IPS-NIHi7 (cell line): ENCODE measurements at regions not wholly inside any gene's neighbourhood (a gene's known extent, or its start where the extent isn't known, plus 50 kb on each side); places are given as distances from the start of the nearest gene placed in this dataset.
A peak's percentile ranks its signal among the peaks of the same experiment; 100 is the strongest.

ENCODE experiments used
- DNase-seq: peaks from one replicate; pipeline ENCODE4 v3.0.0; 2012; ENCODE audit warnings: mixed read lengths; ENCODE audit errors: extremely low spot score

DNA sequence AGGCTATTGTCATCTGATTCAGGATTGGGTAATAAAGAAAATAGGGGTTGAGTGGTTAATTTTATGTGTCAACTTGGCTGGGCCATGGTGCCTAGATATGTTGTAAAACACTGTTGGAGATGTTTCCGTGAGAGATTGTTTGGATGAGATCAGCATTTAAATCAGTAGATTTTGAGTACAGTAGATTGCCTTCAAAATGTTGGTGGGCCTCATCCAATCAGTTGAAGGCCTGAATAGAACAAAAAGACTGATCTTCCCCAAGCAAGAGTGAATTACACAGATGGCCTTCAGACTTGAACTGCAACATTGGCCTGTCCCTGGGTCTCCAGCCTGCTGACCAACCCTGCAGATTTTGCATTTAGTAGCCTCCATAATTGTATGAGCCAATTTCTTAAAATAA, 401.3 kb upstream of the KIF2A start:
- no peak for DNase-seq

DNA sequence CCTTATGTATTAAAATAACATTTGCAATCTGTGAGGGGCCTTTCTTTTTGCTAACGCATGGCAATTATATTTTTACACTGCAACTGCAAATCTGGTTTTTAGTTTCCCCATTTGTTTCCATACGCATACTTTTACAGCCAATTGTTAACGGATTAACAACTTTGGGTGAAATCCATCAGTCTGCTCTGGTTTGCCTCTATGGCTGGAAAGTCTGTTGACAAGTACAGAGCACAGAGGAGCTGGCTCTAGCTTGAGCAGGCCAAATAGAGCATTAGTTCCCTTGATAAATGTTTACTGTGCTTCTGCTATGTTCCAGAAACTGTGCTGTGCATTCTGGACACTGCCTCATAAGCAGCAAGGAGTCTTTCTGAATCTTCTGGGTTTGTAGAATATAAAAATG, 400.4 kb upstream of the KIF2A start:
- DNase-seq = no peak

DNA sequence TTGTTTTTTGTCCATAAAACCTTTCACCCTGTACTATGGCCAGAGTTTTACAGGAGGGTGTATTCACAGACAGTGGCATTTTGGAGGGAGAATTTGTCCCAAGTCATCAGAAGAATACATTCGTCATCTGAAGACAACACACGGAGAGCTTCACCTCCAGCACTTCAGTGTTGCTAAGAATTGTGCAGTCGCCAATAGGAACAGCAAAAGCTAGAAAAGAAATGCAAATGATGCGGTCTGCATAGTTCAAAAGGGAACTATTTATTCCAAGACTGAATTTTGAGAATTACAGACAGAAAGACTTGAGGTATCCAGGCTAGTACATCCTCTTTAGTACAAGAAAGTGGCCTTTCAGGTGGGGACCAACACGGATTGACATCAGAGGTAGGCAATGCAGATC, 399.2 kb upstream of the KIF2A start:
- no peak for DNase-seq

DNA sequence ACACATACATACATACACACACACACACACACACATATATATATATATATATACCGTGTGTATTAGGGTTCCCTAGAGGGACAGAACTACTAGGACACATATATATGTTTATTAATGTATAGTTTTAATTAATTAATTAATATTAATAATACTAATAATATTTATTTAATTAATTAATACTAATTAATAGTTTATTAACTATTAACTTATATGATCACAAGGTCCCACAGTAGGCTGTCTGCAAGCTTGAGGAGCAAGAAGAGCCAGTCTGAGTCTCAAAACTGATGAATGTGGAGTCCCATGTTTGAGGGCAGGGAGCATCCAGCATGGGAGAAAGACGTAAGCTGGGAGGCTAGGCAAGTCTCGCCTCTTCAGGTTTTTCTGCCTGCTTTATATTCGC, 398.0 kb upstream of the KIF2A start:
- DNase-seq = no peak

DNA sequence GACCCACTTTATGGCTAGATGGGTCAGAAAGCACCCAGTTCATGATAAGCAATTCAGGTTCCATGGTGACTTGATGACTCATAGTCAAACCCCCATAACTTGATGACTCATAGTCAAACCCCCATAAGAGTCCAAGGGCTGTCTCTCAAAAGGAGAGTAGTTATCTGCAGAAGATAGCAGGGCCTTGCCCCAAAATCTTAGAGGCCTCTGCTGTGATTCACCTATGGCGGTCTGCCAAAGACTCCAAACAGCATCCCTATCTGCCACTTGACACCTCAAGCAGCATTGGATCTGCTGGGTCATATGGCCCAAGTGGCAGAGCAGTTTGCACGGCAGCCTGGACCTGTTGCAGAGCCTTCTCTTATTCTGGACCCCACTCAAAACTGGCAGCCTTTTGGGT, 395.2 kb upstream of the KIF2A start:
- no peak for DNase-seq

DNA sequence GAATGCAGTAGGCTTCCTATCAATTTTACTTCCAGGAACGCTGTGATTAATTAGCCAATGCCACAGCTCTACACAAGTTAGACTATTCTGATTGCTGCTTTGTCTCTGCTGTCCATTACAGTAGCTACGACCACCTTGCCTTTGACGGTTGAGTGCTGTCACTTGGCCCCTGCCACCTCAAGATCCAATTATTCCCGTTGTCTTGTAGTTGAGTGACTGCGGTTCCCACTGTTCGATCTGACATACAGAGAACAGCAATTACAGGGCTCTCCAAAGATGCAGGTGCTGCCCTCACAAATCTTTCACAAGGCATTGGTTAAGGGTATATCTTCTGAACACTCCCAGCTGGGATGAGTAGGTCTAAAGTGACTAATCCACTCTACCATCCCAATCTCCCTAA, 393.4 kb upstream of the KIF2A start:
- DNase-seq = no peak

DNA sequence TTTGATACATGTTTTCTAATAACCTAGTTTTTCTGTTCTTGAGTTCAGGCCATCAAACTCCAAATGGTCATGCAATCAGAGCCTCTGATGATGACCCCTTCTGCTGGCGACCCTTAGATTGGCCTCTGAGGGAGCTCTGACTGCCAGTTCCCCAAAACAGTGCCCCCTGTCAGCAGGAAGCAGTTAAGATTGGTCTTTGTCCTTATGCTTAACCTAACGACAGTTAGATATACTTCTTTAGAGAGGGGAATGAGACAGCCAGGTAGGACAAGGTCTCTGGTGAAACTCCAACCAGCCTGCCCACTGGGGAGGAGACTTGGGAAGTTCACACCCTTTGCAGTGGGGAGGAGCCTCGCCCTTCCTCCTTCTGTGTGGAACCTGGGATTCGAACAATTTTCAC, 390.4 kb upstream of the KIF2A start:
- DNase-seq = no peak

DNA sequence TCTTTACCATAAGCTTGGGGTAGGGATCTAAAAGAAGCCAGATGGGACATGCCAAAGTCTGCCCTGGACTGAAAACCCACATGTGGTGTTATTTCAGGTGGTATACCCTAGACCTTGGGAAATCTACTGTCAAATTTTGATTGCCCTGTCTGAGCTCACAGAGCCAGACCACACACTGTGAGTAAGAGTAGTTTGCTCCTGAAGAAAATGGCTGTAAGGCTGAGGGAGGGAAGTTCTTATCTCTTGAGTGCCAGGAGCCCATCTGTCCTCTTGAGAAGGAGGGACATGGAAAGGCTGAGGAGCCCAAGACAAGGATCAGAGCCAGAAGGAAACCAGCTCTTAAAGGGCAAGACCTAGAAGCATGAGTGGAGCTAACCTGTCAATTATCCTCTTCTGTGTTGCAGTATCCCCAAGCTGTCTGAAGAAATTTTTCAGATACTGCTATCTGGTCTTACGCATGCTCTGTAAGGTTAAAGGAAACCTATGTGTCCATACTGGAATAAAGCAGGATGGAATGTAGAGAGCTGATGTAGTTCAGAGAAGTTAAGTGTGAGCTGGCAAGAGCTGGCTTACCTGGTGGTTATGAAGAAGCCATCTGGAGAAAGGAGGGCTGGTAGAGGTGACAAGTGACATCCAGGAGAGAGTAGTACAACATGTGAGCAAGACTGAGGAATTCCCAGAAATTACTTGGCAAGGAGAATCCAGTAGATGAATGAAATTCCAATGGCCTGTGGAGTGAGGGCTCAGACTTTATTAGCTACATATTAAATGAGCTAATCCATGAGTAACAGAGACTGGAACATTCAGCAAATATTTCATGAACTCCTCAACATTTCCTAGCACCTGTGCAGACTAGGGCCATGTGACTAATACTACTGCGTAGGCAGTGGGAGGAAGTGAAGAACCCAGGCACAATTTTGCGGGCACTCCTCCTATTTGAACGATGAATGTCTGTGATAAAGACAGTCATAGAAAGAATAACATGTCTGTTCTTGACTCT, 389.1 kb upstream of the KIF2A start:
- no peak for DNase-seq

DNA sequence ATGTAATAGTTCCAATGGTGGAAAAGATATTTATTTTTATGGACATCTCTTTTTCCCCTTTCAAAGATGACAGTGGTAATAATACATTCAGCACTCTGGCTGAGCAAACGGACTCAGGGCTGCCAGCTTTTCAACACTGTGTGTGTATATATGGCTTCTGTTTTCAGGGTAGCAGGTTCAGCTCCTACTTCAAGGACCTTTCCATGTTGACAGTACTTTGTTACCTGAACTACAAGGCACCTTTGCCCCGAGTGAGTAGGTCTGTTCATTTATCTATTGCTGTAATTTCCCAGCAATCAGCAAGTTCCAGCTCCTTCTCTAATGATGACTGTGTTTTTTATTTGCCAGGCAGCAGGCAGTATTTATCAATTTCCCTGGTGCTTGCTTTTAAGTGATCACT, 387.4 kb upstream of the KIF2A start:
- DNase-seq = no peak

DNA sequence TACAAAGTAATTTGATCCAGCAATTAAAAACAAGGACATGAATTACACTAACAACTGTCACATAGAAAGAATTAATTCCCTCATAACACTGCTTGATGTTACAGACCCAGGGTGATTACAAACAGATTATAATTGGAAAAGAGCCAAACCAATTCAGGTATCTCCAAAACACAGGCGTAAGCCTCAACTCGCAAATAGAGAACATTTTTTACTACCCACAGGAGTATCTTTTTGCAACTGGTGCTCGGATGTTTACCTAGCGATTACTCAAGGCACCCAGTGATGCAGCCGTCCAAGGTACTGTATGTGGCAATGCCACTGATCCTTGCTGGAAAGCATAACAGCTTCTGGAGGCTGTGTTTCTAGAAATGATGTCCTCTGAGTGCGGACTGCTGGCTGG, 386.1 kb upstream of the KIF2A start:
- DNase-seq = no peak

DNA sequence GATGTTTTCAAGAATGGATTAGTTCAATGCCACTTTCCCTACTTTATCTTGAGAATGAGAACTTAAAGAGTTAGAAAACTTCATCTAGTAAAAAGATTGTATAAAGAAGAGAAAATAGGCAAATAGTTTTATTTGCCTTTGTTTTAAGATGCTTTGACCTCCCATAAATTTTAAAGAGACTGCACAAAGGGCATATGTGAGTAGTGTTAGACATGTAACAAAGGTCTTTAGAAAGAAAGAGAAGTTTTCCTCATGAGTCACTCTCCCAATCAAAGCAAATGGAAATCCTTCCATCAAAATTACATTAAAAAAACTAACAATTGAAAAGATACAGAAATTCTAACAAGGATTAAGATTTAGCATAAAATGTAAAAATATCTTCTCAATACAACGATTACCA, 381.8 kb upstream of the KIF2A start:
- no peak for DNase-seq

DNA sequence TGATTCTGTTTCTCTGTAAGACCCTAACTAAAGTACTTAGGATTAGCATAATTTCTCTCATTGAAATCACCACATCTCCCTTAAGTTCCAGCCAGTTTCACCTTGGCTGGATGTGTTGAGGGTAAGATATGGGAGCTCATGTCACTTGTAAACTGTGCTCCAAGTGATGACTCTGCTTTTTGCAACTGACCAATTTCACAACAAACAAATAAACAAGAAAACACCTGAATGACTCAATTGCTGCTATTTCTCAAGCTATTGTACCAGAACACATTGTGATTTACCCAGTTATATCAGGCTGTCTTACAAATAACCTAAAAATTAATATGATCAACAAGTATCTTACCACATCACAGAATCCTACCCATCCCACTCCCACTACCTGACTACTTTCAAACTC, 379.1 kb upstream of the KIF2A start:
- no peak for DNase-seq

DNA sequence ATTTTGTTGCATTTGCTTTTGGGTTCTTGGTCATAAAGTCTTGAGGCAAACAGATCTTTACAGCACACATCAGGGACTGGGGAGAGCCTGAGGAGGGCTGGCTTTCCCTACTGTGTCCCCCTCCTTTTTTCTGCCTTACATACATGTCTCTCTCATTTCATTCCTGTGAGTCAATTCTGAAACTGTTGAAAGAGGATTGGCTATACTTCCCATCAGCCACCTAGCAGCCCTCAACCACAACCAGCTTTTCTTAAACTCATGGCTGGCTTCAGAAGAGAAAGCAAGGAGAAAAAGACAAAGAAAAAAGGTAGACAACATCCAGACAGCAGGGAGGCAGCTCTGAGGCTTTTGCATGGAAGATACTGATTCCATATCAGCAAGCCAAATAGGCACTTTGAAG, 374.8 kb upstream of the KIF2A start:
- no peak for DNase-seq

DNA sequence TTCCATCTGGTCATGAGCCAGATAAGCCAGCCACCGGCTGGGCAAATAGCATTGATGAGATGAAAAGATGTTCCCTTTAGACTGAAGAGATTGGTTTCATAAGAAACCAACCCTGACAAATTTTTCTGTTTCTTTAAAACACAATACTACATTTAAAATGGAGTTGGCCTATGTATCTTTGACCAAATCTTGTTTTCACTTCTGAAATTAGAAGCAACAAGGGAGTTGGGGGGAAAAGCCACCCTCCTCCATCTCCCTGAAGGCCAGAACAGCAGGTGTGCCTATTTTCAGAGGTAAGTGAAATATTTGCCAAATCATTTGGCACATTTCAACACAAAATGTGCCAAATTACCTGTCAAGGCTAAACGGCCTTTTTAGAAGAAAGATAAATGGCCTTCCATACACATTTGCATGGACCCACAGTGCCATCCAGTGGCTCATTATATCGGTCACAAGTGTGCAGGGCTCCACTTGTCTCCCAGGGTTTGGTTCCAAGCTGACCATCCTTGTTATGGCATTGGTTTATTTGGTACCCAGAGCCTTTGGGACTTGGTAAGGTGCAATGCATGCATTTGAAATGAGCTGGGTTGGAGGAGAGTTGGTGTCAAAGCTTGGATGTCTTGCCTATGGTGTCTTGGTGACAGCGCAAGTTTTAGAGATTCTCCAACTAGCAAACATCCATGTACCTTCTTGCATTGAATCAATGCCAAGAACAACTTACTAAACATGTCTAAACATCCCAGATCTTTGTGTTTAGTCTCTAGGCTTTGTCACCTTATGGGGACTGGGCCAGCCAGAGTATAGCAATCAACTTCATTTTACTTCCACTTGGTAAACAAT, 372.0 kb upstream of the KIF2A start:
- DNase-seq = peak; percentile 78

DNA sequence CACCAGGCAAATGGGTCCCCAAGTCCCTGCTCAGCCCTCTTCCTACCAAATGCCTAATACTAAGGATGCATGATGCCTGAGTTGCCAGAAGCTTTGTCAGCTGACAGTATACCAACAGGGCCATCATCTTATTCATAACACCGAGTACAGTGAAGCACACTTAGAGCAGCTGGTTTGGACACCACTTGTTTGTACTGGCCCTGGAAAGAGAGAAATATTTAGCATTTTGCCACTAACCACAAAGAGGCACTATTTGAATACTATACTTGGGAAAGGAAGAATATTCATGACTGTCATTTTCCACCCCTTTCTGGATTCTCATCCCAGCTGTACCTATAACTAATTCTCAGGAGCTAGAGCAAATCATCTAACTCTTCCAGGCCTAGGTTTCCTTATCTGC, 364.4 kb upstream of the KIF2A start:
- no peak for DNase-seq

DNA sequence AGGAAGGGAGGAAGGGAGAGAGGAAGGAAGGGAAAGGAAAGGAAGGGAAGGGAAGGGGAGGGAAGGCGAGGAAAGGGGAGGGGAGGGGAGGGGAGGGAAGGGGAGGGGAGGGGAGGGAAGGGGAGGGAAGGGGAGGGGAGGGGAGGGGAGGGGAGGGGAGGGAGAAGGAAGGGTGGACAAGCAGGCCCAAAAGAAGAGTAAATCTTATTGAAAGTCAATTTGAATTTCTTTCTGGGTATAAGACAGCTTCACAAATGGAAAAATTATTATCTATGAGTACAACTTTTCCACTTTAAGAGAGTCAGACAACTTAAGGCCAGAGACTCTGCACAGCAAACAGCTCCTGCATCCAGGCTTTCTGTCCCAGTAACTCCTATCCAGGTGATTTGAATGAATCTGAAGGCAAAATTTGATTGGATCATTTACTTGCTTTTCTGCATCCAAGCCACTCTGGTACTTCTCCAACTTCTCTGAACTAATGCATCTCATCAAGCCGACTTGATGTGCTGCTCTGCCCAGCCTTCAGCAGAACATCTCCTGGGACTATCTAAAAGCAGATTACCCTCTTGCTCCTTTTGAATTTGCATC, 363.4 kb upstream of the KIF2A start:
- DNase-seq = no peak

DNA sequence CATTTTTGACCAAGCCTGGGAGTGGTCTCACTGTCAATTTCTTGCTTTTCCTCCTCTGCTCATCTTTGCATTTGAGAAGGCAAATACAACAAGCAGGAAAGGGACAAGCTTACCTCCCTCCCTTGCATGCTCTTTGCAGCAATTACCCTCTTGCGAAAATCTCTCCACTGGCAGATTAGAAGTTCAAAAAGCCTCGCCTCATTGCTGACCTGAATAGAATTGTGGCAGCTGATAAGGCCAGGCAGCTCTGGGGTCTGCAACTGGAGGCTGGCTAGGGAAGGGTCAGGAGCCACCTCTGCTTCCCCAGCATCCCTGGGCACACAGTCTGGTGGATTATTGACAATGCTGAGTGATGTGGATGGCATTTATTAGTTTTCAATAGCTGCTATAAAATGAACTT, 362.3 kb upstream of the KIF2A start:
- no peak for DNase-seq

DNA sequence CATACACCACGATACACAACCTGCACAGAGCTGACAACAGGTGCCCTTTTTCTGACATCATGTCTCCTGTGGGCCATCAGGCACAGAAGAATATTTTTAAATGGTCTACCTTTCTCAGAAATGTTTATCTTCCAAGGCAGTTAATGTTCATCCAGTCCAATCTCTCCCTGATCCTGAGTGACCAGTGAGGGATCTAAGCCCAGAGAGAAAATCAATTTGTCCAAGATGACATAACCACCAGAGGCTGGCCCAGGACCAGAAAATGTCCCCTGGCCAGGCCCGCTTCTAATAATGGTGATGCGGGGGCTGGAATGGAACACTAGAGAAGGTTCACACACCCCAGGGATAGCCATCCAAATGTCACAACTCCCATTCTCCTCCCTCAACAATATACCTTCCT, 357.9 kb upstream of the KIF2A start:
- DNase-seq = no peak

DNA sequence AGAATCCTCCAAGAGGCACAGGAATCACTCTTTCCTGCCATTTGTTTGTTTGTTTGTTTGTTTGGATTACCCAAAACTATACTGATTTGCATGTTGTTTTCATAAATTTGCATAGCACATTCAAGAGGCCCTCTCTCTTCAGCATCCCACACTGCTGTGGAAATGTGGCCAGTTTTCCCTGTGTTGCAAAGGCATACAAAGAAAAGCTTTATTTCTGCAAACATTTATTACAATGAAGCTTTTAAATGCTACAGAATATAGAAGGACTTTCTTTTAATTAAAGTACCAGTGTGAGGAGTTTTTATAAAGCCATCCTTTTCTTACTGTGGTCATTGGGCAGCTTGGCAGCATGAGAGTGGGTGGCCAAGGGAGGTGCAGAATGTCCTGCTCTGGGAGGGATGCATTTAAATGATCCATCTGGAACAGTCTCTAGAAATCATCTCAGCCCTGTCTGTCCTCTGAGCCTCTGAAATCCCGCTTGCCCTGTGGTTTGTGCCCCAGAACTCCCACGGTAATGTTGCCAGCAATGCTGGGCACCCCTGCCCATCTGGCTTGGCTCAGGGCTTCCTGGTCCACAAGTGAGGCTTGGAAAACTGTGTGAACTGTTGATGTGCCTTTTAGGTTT, 356.8 kb upstream of the KIF2A start:
- no peak for DNase-seq

DNA sequence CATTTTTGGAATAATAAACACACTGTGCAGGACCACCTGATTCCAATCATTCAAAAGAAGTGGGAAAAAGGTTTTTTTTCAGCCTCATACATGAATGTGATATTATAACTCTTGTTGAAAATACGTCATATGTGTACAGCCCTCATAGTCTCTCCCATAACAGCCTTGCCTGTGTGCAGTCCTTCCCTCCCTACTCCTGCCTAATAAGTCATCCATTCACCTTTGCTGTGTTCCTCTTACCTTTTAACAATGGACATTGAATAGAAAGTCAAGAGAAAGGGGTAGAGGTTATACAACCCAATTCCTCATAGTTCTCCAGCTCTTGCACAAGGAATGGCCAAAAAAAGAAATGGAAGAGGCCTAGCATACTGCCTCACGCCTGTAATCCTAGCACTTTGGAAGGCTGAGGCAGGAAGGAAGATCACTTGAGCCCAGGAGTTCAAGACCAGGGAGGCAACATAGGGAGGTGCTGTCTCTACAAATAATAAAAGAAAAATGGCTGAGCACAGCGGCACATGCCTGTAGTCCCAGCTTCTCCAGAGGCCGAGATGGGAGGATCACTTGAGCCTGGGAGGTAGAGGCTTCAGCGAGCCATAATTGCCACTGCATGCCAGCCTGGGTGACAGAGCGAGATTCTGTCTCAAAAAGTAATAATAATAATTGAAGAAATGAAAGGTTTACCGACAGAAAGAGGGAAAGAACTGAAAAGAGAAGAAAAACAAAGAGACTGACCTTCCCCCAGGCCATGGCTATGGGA, 356.1 kb upstream of the KIF2A start:
- no peak for DNase-seq

DNA sequence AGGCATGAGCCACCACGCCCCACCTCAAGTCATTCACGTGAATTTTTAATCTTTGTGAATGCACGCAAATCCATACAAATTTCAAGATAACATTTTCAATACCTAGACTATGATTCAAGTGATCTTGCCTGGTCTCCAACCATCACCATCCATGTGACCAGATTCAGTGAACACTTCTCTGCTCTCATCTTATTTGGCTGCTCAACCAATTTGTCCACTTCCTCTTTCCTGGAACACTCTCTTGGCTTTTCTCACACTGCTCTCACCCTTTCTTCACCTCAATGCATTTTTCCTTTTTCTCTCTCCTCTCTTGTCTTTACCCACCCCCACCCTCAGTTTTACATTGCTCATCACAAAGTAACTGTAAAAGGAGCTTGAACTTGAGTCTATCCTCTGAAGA, 354.7 kb upstream of the KIF2A start:
- DNase-seq = no peak
